Activated CD8-positive, alpha-beta T cell treated with anti-CD3 and anti-CD28 coated beads for 36 hours (primary cell): ENCODE measurements at regions not wholly inside any gene's neighbourhood (a gene's known extent, or its start where the extent isn't known, plus 50 kb on each side); places are given as distances from the start of the nearest gene placed in this dataset.

Experiments used
- ATAC-seq: fragments of 200-7000 bp; cut with Tn5 transposase; one replicate; pipeline ENCODE4 v1.10.0; 2021; ENCODE audit warnings: mild to moderate bottlenecking, moderate library complexity
- CTCF ChIA-PET: fragments of 350-600 bp; sonication (Branson Sonifier 250); formaldehyde crosslinking; loops from one replicate; lab custom pipeline; 2021; ENCODE audit warnings: antibody characterized with exemption; lab: Charles Lee
- POLR2A ChIA-PET: fragments of 350-600 bp; sonication (Branson Sonifier 250); formaldehyde crosslinking; loops from one replicate; lab custom pipeline; 2021; ENCODE audit warnings: antibody characterized with exemption; lab: Charles Lee
- DNase-seq: peaks from one replicate; pipeline ENCODE4 v3.0.0-alpha.2; 2020
- H3K27ac Mint-ChIP-seq: one replicate; pipeline ENCODE4 v1.8.0; 2021; ENCODE audit warnings: mild to moderate bottlenecking, mixed read lengths
- H3K27me3 Mint-ChIP-seq: one replicate; pipeline ENCODE4 v1.8.0; 2021; ENCODE audit warnings: mixed read lengths
- H3K36me3 Mint-ChIP-seq: one replicate; pipeline ENCODE4 v1.8.0; 2021; ENCODE audit warnings: low read depth, mixed read lengths
- H3K4me1 Mint-ChIP-seq: one replicate; pipeline ENCODE4 v1.8.0; 2021; ENCODE audit warnings: low read depth, mixed read lengths
- H3K4me3 Mint-ChIP-seq: one replicate; pipeline ENCODE4 v1.8.0; 2021; ENCODE audit warnings: mild to moderate bottlenecking, moderate library complexity, mixed read lengths
- H3K9me3 Mint-ChIP-seq: one replicate; pipeline ENCODE4 v1.8.0; 2021; ENCODE audit warnings: mixed read lengths
- CTCF ChIP-seq: fragments of 200-600 bp; IDR thresholded peaks from one replicate; pipeline ENCODE4 v1.8.0; 2022; ENCODE audit warnings: antibody characterized with exemption, mild to moderate bottlenecking
- intact Hi-C: fragments of 100-400 bp; cut with micrococcal nuclease; formaldehyde crosslinking; loops from one replicate; pipeline ENCODE4 v1.10.0; 2022

- Mint-ChIP-seq H3K27me3 (peaks cover 31% of the 10 kb centered on the region), H3K9me3 (peaks cover 8% of the 10 kb centered on the region), H3K27ac (no peak overlapping the region), H3K36me3 (peaks cover 2% of the 10 kb centered on the region), H3K4me3 (no peak overlapping the region), H3K4me1 (no peaks in the 10 kb centered on the region)
- no peak for TF ChIP-seq CTCF
- DNase-seq = no peak
- ATAC-seq = no peak
- POLR2A ChIA-PET = no interaction called here
- CTCF ChIA-PET = interaction anchor here (0.9 kb wide), 1 partner anchor 38 kb away, joined by 3 read pairs; no protein-coding TSS in a partner anchor
- intact Hi-C loops = no loop called here
These were observed 113.3 kb downstream of the SNAPC1 start for GRCh38 chr14:61875483-61875882.

- ATAC-seq (no peak), DNase-seq (no peak)
- Mint-ChIP-seq H3K9me3 (no peaks in the 10 kb centered on the region), H3K27ac (no peak overlapping the region), H3K27me3 (peaks cover 38% of the 10 kb centered on the region), H3K4me1 (no peaks in the 10 kb centered on the region), H3K36me3 (no peaks in the 10 kb centered on the region), H3K4me3 (no peak overlapping the region)
- ChIA-PET POLR2A (no interaction called here), CTCF (interaction anchor here (0.8 to 1.4 kb wide), 4 partner anchors 13 to 250 kb away, joined by 3 to 4 read pairs (median 3); no protein-coding TSS in a partner anchor)
- TF ChIP-seq CTCF = no peak
- intact Hi-C loops = no loop called here
These were observed 114.3 kb downstream of the SNAPC1 start for GRCh38 chr14:61876362-61877034.

GRCh38 chr14:61877035-61877390 is 114.8 kb downstream of the SNAPC1 start:
- H3K4me3 Mint-ChIP-seq = no peak overlapping the region
- no peak for TF ChIP-seq CTCF
- CTCF ChIA-PET = interaction anchor here (0.8 to 1.4 kb wide), 3 partner anchors 12 to 250 kb away, joined by 3 to 4 read pairs (median 3); no protein-coding TSS in a partner anchor
- POLR2A ChIA-PET = no interaction called here
- intact Hi-C loops = no loop called here
- peaks cover 42% of the 10 kb centered on the region for H3K27me3 Mint-ChIP-seq
- ATAC-seq (no peak), DNase-seq (no peak)
- no peaks in the 10 kb centered on the region for H3K9me3 Mint-ChIP-seq
- no peak overlapping the region for H3K27ac Mint-ChIP-seq
- H3K36me3 Mint-ChIP-seq = no peaks in the 10 kb centered on the region
- H3K4me1 Mint-ChIP-seq = no peaks in the 10 kb centered on the region

GRCh38 chr14:61877768-61878167 is 115.5 kb downstream of the SNAPC1 start:
- ATAC-seq (no peak), DNase-seq (no peak)
- POLR2A ChIA-PET = interaction anchor here (1.1 kb wide), 1 partner anchor 17 kb away, joined by 3 read pairs; no protein-coding TSS in a partner anchor
- no peak for TF ChIP-seq CTCF
- CTCF ChIA-PET = no interaction called here
- Mint-ChIP-seq H3K4me3 (no peak overlapping the region), H3K36me3 (no peaks in the 10 kb centered on the region), H3K27me3 (peaks cover 45% of the 10 kb centered on the region), H3K9me3 (no peaks in the 10 kb centered on the region), H3K4me1 (no peaks in the 10 kb centered on the region), H3K27ac (no peak overlapping the region)
- intact Hi-C loops = no loop called here

GRCh38 chr14:61878931-61879330 is 116.7 kb downstream of the SNAPC1 start:
- Mint-ChIP-seq H3K4me1 (no peaks in the 10 kb centered on the region), H3K9me3 (no peaks in the 10 kb centered on the region), H3K4me3 (no peak overlapping the region), H3K36me3 (no peaks in the 10 kb centered on the region), H3K27ac (no peak overlapping the region), H3K27me3 (peaks cover 50% of the 10 kb centered on the region)
- DNase-seq = no peak
- ATAC-seq = no peak
- ChIA-PET CTCF (interaction anchor here (2.4 kb wide), 1 partner anchor 15 kb away, joined by 8 read pairs; no protein-coding TSS in a partner anchor), POLR2A (interaction anchor here (1.1 kb wide), 1 partner anchor 18 kb away, joined by 3 read pairs; no protein-coding TSS in a partner anchor)
- no peak for TF ChIP-seq CTCF
- intact Hi-C loops = no loop called here
